MM.1S (cell line): ENCODE measurements at regions not wholly inside any gene's neighbourhood (a gene's known extent, or its start where the extent isn't known, plus 50 kb on each side); places are given as distances from the start of the nearest gene placed in this dataset.

Experiments used
- DNase-seq: peaks from one replicate; pipeline ENCODE4 v3.0.0-alpha.2; 2015
- H2AFZ ChIP-seq: fragments of 300-600 bp; sonication (generic); 2 replicates; pipeline ENCODE4 v1.6.0; 2016; ENCODE audit warnings: antibody characterized with exemption, low read length
- H3F3A ChIP-seq: fragments of 300-600 bp; sonication (generic); 2 replicates; pipeline ENCODE4 v1.6.1; 2016; ENCODE audit warnings: mild to moderate bottlenecking, antibody characterized with exemption, low read length, moderate library complexity, mixed read lengths; ENCODE audit not compliant: insufficient read depth
- H3K27ac ChIP-seq: fragments of 300-600 bp; sonication (generic); 2 replicates; pipeline ENCODE4 v1.5.1; 2016; ENCODE audit warnings: mild to moderate bottlenecking, low read length
- H3K27me3 ChIP-seq: fragments of 300-600 bp; sonication (generic); replicated peaks from 2 replicates; pipeline ENCODE4 v1.6.0; 2016; ENCODE audit warnings: low read length; ENCODE audit not compliant: insufficient read depth
- H3K36me3 ChIP-seq: fragments of 300-600 bp; sonication (generic); replicated peaks from 2 replicates; pipeline ENCODE4 v1.6.1; 2016; ENCODE audit warnings: mild to moderate bottlenecking, low read length, mixed read lengths; ENCODE audit not compliant: insufficient read depth
- H3K4me1 ChIP-seq: fragments of 300-600 bp; sonication (generic); 2 replicates; pipeline ENCODE4 v1.6.1; 2016; ENCODE audit warnings: low read length, mixed read lengths
- H3K4me2 ChIP-seq: fragments of 300-600 bp; sonication (generic); 2 replicates; pipeline ENCODE4 v1.6.0; 2016; ENCODE audit warnings: low read depth, low read length
- H3K4me3 ChIP-seq: fragments of 300-600 bp; sonication (generic); 2 replicates; pipeline ENCODE4 v1.5.1; 2016; ENCODE audit warnings: low read length, mixed read lengths
- H3K79me2 ChIP-seq: fragments of 300-600 bp; sonication (generic); 2 replicates; pipeline ENCODE4 v1.6.1; 2016; ENCODE audit warnings: mixed run types, low read length, mixed read lengths
- H3K9ac ChIP-seq: fragments of 300-600 bp; sonication (generic); 2 replicates; pipeline ENCODE4 v1.6.1; 2016; ENCODE audit warnings: low read length, mixed read lengths
- H3K9me2 ChIP-seq: fragments of 300-600 bp; sonication (generic); replicated peaks from 2 replicates; pipeline ENCODE4 v1.6.1; 2016; ENCODE audit warnings: mild to moderate bottlenecking, low read length, mixed read lengths; ENCODE audit not compliant: insufficient read depth
- H3K9me3 ChIP-seq: fragments of 300-600 bp; sonication (generic); replicated peaks from 2 replicates; pipeline ENCODE4 v1.6.1; 2016; ENCODE audit warnings: mild to moderate bottlenecking, low read length, mixed read lengths; ENCODE audit not compliant: insufficient read depth
- H4K20me1 ChIP-seq: fragments of 300-600 bp; sonication (generic); 2 replicates; pipeline ENCODE4 v1.6.1; 2016; ENCODE audit warnings: mild to moderate bottlenecking, low read length, moderate library complexity, mixed read lengths; ENCODE audit not compliant: insufficient read depth
- EZH2 ChIP-seq: fragments of 300-600 bp; sonication (generic); optimal IDR thresholded peaks from 2 replicates; pipeline ENCODE3; 2017; ENCODE audit warnings: low read depth, mild to moderate bottlenecking, antibody characterized with exemption, low read length, mixed read lengths
- EZH2phosphoT487 ChIP-seq: fragments of 300-600 bp; sonication (generic); IDR thresholded peaks from 2 replicates; pipeline ENCODE4 v1.6.1; 2018; ENCODE audit warnings: antibody characterized with exemption, low read length
- TF ChIP-seq, protein P1 (sequence below): fragments of 300-600 bp; sonication (generic); IDR thresholded peaks from 2 replicates; pipeline ENCODE4 v1.5.1; 2016; ENCODE audit warnings: antibody characterized with exemption, low read length, mixed read lengths

DNA sequence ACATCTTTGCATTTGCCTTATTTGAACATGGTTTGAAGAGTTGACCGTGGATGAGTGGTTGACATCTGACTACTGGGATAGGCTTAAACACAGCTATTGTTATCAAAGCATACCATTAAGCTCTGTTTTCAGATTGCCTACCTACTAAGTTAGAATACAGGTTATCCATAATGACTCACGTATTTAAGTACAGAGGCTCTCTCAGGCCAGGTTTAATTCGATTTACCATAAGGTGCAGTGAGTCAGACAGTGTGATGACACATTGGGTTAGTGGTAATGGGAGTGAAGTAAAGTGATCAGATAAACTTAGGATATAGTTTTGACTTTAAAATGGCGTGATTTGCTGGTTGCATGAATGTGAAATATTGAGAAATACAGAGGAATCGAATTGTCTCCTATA lies 732.0 kb upstream of the CTNND2 start:
- Histone ChIP-seq H3K36me3 (no peaks in the 10 kb centered on the region), H2AFZ (no peak overlapping the region), H3K9me3 (no peaks in the 10 kb centered on the region), H3K4me3 (no peak overlapping the region), H3K9ac (no peak overlapping the region), H3F3A (no peaks in the 10 kb centered on the region), H3K4me2 (no peak overlapping the region), H3K79me2 (no peaks in the 10 kb centered on the region), H3K4me1 (no peaks in the 10 kb centered on the region), H4K20me1 (no peaks in the 10 kb centered on the region), H3K27ac (no peak overlapping the region), H3K27me3 (no peaks in the 10 kb centered on the region), H3K9me2 (no peaks in the 10 kb centered on the region)
- no peak for DNase-seq
- TF ChIP-seq, protein P1, sequence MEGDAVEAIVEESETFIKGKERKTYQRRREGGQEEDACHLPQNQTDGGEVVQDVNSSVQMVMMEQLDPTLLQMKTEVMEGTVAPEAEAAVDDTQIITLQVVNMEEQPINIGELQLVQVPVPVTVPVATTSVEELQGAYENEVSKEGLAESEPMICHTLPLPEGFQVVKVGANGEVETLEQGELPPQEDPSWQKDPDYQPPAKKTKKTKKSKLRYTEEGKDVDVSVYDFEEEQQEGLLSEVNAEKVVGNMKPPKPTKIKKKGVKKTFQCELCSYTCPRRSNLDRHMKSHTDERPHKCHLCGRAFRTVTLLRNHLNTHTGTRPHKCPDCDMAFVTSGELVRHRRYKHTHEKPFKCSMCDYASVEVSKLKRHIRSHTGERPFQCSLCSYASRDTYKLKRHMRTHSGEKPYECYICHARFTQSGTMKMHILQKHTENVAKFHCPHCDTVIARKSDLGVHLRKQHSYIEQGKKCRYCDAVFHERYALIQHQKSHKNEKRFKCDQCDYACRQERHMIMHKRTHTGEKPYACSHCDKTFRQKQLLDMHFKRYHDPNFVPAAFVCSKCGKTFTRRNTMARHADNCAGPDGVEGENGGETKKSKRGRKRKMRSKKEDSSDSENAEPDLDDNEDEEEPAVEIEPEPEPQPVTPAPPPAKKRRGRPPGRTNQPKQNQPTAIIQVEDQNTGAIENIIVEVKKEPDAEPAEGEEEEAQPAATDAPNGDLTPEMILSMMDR = no peak

DNA sequence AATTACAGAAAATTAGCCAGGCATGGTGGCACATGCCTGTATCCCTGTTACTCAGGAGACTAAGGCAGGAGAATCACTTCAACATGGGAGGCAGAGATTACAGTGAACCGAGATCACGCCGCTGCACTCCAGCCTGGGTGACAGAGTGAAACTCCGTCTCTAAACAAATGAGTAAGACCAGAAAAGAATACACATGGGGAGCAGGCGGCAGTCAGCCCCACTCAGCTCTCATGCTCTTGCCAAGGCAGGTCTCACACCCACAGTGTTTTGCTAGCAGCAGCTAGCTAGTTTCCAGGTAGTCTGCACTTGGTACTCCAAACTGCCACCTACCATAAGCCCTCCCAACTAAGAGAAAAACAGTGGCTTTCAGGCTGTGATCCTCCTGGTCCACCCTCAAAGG lies 722.3 kb upstream of the CTNND2 start:
- H3K4me1 ChIP-seq = no peaks in the 10 kb centered on the region
- H3F3A ChIP-seq = no peaks in the 10 kb centered on the region
- H3K27ac ChIP-seq = no peak overlapping the region
- no peak overlapping the region for H2AFZ ChIP-seq
- no peak overlapping the region for H3K9ac ChIP-seq
- H3K79me2 ChIP-seq = no peaks in the 10 kb centered on the region
- H3K4me2 ChIP-seq = no peak overlapping the region
- H4K20me1 ChIP-seq = no peaks in the 10 kb centered on the region
- no peaks in the 10 kb centered on the region for H3K9me2 ChIP-seq
- H3K4me3 ChIP-seq = no peak overlapping the region
- DNase-seq = no peak
- TF ChIP-seq, protein P1 = no peak
- TF ChIP-seq EZH2phosphoT487 (no peak), EZH2 (no peak)
- H3K27me3 ChIP-seq = no peaks in the 10 kb centered on the region
- no peaks in the 10 kb centered on the region for H3K36me3 ChIP-seq
- no peaks in the 10 kb centered on the region for H3K9me3 ChIP-seq

DNA sequence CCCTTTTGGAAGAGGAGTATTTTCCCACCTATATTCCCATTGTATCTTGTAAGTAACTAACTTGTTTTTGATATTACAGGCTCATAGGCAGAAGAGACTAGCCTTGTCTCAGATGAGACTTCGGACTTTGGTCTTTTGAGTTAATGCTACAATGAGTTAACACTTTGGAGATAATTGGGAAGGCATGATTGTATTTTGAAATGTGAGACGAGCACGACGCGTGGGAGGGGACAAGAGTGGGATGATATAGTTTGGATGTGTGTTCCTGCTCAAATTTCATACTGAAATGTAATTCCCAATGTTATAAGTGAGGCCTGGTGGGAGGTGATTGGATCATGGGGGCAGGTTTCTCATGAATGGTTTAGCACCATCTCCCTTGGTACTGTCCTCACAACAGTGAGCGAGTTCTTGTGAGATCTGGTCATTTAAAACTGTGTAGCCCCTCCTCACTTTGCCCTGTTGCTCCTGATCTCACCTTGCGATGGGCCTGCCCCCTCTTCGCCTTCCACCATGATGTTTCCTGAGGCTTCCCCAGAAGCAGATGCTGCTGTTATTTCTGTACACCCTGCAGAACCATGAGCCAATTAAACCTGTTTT lies 721.5 kb upstream of the CTNND2 start:
- no peaks in the 10 kb centered on the region for H3K9me3 ChIP-seq
- TF ChIP-seq, protein P1 = no peak
- TF ChIP-seq EZH2phosphoT487 (no peak), EZH2 (no peak)
- no peak overlapping the region for H2AFZ ChIP-seq
- H3F3A ChIP-seq = no peaks in the 10 kb centered on the region
- H3K27ac ChIP-seq = no peak overlapping the region
- H3K36me3 ChIP-seq = no peaks in the 10 kb centered on the region
- H3K27me3 ChIP-seq = no peaks in the 10 kb centered on the region
- DNase-seq = no peak
- no peak overlapping the region for H3K4me3 ChIP-seq
- no peak overlapping the region for H3K9ac ChIP-seq
- H3K4me1 ChIP-seq = no peaks in the 10 kb centered on the region
- H3K79me2 ChIP-seq = no peaks in the 10 kb centered on the region
- H3K4me2 ChIP-seq = no peak overlapping the region
- H4K20me1 ChIP-seq = no peaks in the 10 kb centered on the region
- no peaks in the 10 kb centered on the region for H3K9me2 ChIP-seq
